Panc1 (cell line): ENCODE measurements at regions not wholly inside any gene's neighbourhood (a gene's known extent, or its start where the extent isn't known, plus 50 kb on each side); places are given as distances from the start of the nearest gene placed in this dataset.
A peak's percentile ranks its signal among the peaks of the same experiment; 100 is the strongest.

Experiments
- ATAC-seq: fragments of 200-7000 bp; cut with Tn5 transposase; 2 replicates; pipeline ENCODE4 v1.9.1; 2020; ENCODE audit warnings: mild to moderate bottlenecking, moderate library complexity
- BruUV-seq: library from RNA; stranded (reverse); fragments of 400-500 nt; replicated peaks from 2 replicates; lab custom pipeline; 2021; lab: Mats Ljungman, UMichigan
- CTCF ChIA-PET: fragments of 300-600 bp; sonication (Branson Sonifier 250); formaldehyde crosslinking; loops from one replicate; lab custom pipeline; 2022; ENCODE audit warnings: antibody characterized with exemption; lab: Charles Lee
- POLR2A ChIA-PET: fragments of 300-600 bp; sonication (Branson Sonifier 250); formaldehyde crosslinking; loops from one replicate; lab custom pipeline; 2022; ENCODE audit warnings: antibody characterized with exemption; lab: Charles Lee
- DNase-seq: peaks from one replicate; pipeline ENCODE4 v3.0.0-alpha.2; 2010; ENCODE audit warnings: low read depth, low spot score
- H3K27ac ChIP-seq: 2 replicates; pipeline ENCODE4 v1.5.1; 2011; ENCODE audit warnings: mild to moderate bottlenecking, low read length, inconsistent platforms
- H3K27me3 ChIP-seq: fragments of 200-500 bp; sonication (Bioruptor generic); 2 replicates; pipeline ENCODE4 v1.6.0; 2014; ENCODE audit warnings: low read length, inconsistent platforms; ENCODE audit not compliant: control insufficient read depth, insufficient read depth
- H3K36me3 ChIP-seq: fragments of 200-500 bp; sonication (Bioruptor generic); 2 replicates; pipeline ENCODE4 v1.5.1; 2014; ENCODE audit warnings: inconsistent platforms, mild to moderate bottlenecking, low read length, moderate library complexity; ENCODE audit not compliant: control insufficient read depth, insufficient read depth
- H3K4me1 ChIP-seq: 2 replicates; pipeline ENCODE4 v1.5.1; 2011; ENCODE audit warnings: inconsistent platforms, mild to moderate bottlenecking, low read length, moderate library complexity; ENCODE audit not compliant: control insufficient read depth, insufficient read depth
- H3K4me3 ChIP-seq, 2 experiments: 2 replicates each; pipeline ENCODE4 v1.5.1; 2011 to 2012; ENCODE audit warnings: low read depth in 2 of 2, low read length in 2 of 2, mild to moderate bottlenecking in 2 of 2, inconsistent platforms in 1 of 2, moderate library complexity in 1 of 2
- H3K9me3 ChIP-seq: fragments of 200-500 bp; sonication (Bioruptor generic); 2 replicates; pipeline ENCODE4 v1.5.1; 2014; ENCODE audit warnings: low read depth, mild to moderate bottlenecking, inconsistent platforms, low read length, moderate library complexity; ENCODE audit not compliant: control insufficient read depth, insufficient read depth
- POLR2AphosphoS5 ChIP-seq: IDR thresholded peaks from 2 replicates; pipeline ENCODE4 v1.6.1; 2012; ENCODE audit warnings: mild to moderate bottlenecking, low read depth, low read length, moderate library complexity
- SIN3A ChIP-seq: IDR thresholded peaks from 2 replicates; pipeline ENCODE4 v1.6.1; 2012; ENCODE audit warnings: low read depth, mild to moderate bottlenecking, low read length, moderate library complexity, borderline replicate concordance; ENCODE audit not compliant: insufficient read depth
- TCF7L2 ChIP-seq: IDR thresholded peaks from 2 replicates; pipeline ENCODE4 v1.6.1; 2011; ENCODE audit warnings: mild to moderate bottlenecking, low read depth, low read length, inconsistent platforms
- in situ Hi-C: cut with HindIII; loops from 2 replicates; pipeline ENCODE4 v1.10.0; 2016; ENCODE audit warnings: low sequenced_read_pairs, low pct_unique_long_range_greater_than_20kb
- intact Hi-C: fragments of 100-400 bp; cut with micrococcal nuclease; formaldehyde crosslinking; loops from one replicate; pipeline ENCODE4 v1.10.0; 2022; ENCODE audit not compliant: unreplicated experiment
- TF ChIP-seq, protein P1 (sequence below), 2 experiments: IDR thresholded peaks; 2 replicates each; pipeline ENCODE4 v1.6.1; 2011 to 2012; ENCODE audit warnings: low read depth in 2 of 2, control low read depth in 1 of 2, low read length in 1 of 2, mild to moderate bottlenecking in 1 of 2, moderate library complexity in 1 of 2; ENCODE audit not compliant: insufficient read depth in 1 of 2
- TF ChIP-seq, protein P2 (sequence below): fragments of 450-650 bp; IDR thresholded peaks from 2 replicates; pipeline ENCODE4 v1.5.1; 2017; ENCODE audit warnings: mild to moderate bottlenecking

GRCh38 chr6:105598264-105598663 lies 195.4 kb upstream of the PREP start:
- intact Hi-C loops = no loop called here
- no TSS peak for BruUV-seq
- Histone ChIP-seq H3K36me3 (no peaks in the 10 kb centered on the region), H3K4me1 (peaks cover 16% of the 10 kb centered on the region), H3K9me3 (no peaks in the 10 kb centered on the region), H3K27ac (peak overlapping the region; percentile 65; the same call in 1 of the 2 replicates), H3K27me3 (no peaks in the 10 kb centered on the region), H3K4me3 (no peak overlapping the region)
- DNase-seq (no peak), ATAC-seq (no peak)
- TF ChIP-seq POLR2AphosphoS5 (no peak), TCF7L2 (no peak), SIN3A (no peak)
- TF ChIP-seq, protein P1, sequence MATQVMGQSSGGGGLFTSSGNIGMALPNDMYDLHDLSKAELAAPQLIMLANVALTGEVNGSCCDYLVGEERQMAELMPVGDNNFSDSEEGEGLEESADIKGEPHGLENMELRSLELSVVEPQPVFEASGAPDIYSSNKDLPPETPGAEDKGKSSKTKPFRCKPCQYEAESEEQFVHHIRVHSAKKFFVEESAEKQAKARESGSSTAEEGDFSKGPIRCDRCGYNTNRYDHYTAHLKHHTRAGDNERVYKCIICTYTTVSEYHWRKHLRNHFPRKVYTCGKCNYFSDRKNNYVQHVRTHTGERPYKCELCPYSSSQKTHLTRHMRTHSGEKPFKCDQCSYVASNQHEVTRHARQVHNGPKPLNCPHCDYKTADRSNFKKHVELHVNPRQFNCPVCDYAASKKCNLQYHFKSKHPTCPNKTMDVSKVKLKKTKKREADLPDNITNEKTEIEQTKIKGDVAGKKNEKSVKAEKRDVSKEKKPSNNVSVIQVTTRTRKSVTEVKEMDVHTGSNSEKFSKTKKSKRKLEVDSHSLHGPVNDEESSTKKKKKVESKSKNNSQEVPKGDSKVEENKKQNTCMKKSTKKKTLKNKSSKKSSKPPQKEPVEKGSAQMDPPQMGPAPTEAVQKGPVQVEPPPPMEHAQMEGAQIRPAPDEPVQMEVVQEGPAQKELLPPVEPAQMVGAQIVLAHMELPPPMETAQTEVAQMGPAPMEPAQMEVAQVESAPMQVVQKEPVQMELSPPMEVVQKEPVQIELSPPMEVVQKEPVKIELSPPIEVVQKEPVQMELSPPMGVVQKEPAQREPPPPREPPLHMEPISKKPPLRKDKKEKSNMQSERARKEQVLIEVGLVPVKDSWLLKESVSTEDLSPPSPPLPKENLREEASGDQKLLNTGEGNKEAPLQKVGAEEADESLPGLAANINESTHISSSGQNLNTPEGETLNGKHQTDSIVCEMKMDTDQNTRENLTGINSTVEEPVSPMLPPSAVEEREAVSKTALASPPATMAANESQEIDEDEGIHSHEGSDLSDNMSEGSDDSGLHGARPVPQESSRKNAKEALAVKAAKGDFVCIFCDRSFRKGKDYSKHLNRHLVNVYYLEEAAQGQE (IDR thresholded peaks at IDR 0.05; ENCODE audit: insufficient read depth in 1 of 2, low read depth in 2 of 2, low read length in 1 of 2) = no peak
- TF ChIP-seq, protein P2, sequence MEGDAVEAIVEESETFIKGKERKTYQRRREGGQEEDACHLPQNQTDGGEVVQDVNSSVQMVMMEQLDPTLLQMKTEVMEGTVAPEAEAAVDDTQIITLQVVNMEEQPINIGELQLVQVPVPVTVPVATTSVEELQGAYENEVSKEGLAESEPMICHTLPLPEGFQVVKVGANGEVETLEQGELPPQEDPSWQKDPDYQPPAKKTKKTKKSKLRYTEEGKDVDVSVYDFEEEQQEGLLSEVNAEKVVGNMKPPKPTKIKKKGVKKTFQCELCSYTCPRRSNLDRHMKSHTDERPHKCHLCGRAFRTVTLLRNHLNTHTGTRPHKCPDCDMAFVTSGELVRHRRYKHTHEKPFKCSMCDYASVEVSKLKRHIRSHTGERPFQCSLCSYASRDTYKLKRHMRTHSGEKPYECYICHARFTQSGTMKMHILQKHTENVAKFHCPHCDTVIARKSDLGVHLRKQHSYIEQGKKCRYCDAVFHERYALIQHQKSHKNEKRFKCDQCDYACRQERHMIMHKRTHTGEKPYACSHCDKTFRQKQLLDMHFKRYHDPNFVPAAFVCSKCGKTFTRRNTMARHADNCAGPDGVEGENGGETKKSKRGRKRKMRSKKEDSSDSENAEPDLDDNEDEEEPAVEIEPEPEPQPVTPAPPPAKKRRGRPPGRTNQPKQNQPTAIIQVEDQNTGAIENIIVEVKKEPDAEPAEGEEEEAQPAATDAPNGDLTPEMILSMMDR = no peak
- ChIA-PET POLR2A (no interaction called here), CTCF (no interaction called here)
- in situ Hi-C loops = no loop called here

DNA sequence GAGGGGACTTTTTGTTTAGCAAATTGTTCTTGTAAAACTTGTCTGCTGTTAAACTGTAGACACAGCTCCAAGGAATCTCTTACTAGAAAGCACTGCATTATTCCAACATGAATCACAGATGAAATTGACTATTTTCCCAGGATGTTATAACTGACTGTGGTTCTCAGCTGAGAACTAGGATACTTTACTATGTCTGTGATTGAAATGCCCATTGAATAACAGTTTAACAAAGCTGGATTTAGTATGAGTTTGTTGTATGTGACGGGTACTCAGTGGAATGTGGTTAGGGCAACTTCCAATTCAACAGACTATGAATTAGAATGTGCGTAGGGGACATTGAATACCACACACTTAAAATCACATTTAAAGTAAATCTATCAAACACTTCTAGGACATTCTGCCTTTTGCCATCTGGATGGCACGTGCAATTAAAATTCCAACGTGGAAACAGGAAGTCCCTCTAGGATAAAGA lies 193.4 kb upstream of the PREP start:
- peak; percentile 85 for DNase-seq
- TF ChIP-seq SIN3A (no peak), POLR2AphosphoS5 (peak; percentile 88), TCF7L2 (peak; percentile 83)
- TF ChIP-seq, protein P1 (IDR thresholded peaks at IDR 0.05; ENCODE audit: insufficient read depth in 1 of 2, low read depth in 2 of 2, low read length in 1 of 2) = peak in 1 of 2 experiments; percentile 34; a peak in 1 of 4 replicates
- TF ChIP-seq, protein P2 = no peak
- CTCF ChIA-PET = no interaction called here
- intact Hi-C loops (no loop called here), in situ Hi-C loops (no loop called here)
- no TSS peak for BruUV-seq
- Histone ChIP-seq H3K27ac (peak overlapping the region; percentile 92), H3K27me3 (no peaks in the 10 kb centered on the region), H3K4me3 (no peak overlapping the region), H3K36me3 (no peaks in the 10 kb centered on the region), H3K9me3 (no peaks in the 10 kb centered on the region), H3K4me1 (peaks cover 16% of the 10 kb centered on the region)
- peak; percentile 95 for ATAC-seq
- POLR2A ChIA-PET = no interaction called here
